ENCODE measurements at regions not wholly inside any gene's neighbourhood (a gene's known extent, or its start where the extent isn't known, plus 50 kb on each side); places are given as distances from the start of the nearest gene placed in this dataset.

GRCh38 chr2:226234187-226234586 lies 565.4 kb downstream of the IRS1 start:
- TF ChIP-seq CTCF (IDR thresholded peaks at IDR 0.05): no peak
- TF ChIP-seq POLR2A (IDR thresholded peaks at IDR 0.05): no peak
- TF ChIP-seq POLR2AphosphoS5 (IDR thresholded peaks at IDR 0.05): no peak
- H3K4me1 ChIP-seq (replicated peaks): no peaks in the 10 kb centered on the region
- no peaks in the 10 kb centered on the region for H3K36me3 ChIP-seq
- no peak overlapping the region for H3K27ac ChIP-seq
- H3K9me3 ChIP-seq: no peaks in the 10 kb centered on the region
- DNase-seq (ENCODE audit: low spot score): no peak
- intact Hi-C loops (cut with DNase I): no loop called here
- 75% methylated on average over 2 of the region's 2 CpGs for WGBS
- H3K27me3 ChIP-seq (replicated peaks; ENCODE audit: insufficient read depth): no peaks in the 10 kb centered on the region
- no peak overlapping the region for H3K4me3 ChIP-seq

GRCh38 chr2:226233388-226233787 lies 566.2 kb downstream of the IRS1 start:
- TF ChIP-seq POLR2AphosphoS5 (IDR thresholded peaks at IDR 0.05): no peak
- H3K27ac ChIP-seq: no peak overlapping the region
- intact Hi-C loops (cut with DNase I): no loop called here
- no peaks in the 10 kb centered on the region for H3K27me3 ChIP-seq (replicated peaks; ENCODE audit: insufficient read depth)
- H3K4me3 ChIP-seq: no peak overlapping the region
- H3K4me1 ChIP-seq (replicated peaks): no peaks in the 10 kb centered on the region
- DNase-seq (ENCODE audit: low spot score): no peak
- H3K9me3 ChIP-seq: no peaks in the 10 kb centered on the region
- H3K36me3 ChIP-seq: no peaks in the 10 kb centered on the region

GRCh38 chr2:226228080-226228479 lies 571.5 kb downstream of the IRS1 start:
- no peak for TF ChIP-seq POLR2AphosphoS5 (IDR thresholded peaks at IDR 0.05)
- TF ChIP-seq POLR2A (IDR thresholded peaks at IDR 0.05): no peak
- no peak for TF ChIP-seq CTCF (IDR thresholded peaks at IDR 0.05)
- no peaks in the 10 kb centered on the region for H3K27me3 ChIP-seq (replicated peaks; ENCODE audit: insufficient read depth)
- no peaks in the 10 kb centered on the region for H3K36me3 ChIP-seq
- no peaks in the 10 kb centered on the region for H3K9me3 ChIP-seq
- H3K4me3 ChIP-seq: no peak overlapping the region
- H3K27ac ChIP-seq: no peak overlapping the region
- no peaks in the 10 kb centered on the region for H3K4me1 ChIP-seq (replicated peaks)
- 90% methylated on average over 2 of the region's 2 CpGs for WGBS
- intact Hi-C loops (cut with DNase I): no loop called here
- DNase-seq (ENCODE audit: low spot score): no peak

- no peaks in the 10 kb centered on the region for H3K27me3 ChIP-seq (replicated peaks; ENCODE audit: insufficient read depth)
- TF ChIP-seq POLR2A (IDR thresholded peaks at IDR 0.05) (no peak), POLR2AphosphoS5 (IDR thresholded peaks at IDR 0.05) (no peak), CTCF (IDR thresholded peaks at IDR 0.05) (no peak)
- no peaks in the 10 kb centered on the region for H3K36me3 ChIP-seq
- intact Hi-C loops (cut with DNase I): no loop called here
- no peaks in the 10 kb centered on the region for H3K9me3 ChIP-seq
- no peak overlapping the region for H3K4me3 ChIP-seq
- H3K27ac ChIP-seq: no peak overlapping the region
- no peak for DNase-seq (ENCODE audit: low spot score)
- H3K4me1 ChIP-seq (replicated peaks): no peaks in the 10 kb centered on the region
Observed at GRCh38 chr2:226227341-226227740, 572.3 kb downstream of the IRS1 start.

GRCh38 chr2:226223704-226224103 lies 575.9 kb downstream of the IRS1 start:
- Histone ChIP-seq H3K4me3 (no peak overlapping the region), H3K36me3 (no peaks in the 10 kb centered on the region), H3K9me3 (no peaks in the 10 kb centered on the region), H3K27me3 (replicated peaks; ENCODE audit: insufficient read depth) (no peaks in the 10 kb centered on the region), H3K27ac (no peak overlapping the region), H3K4me1 (replicated peaks) (no peaks in the 10 kb centered on the region)
- intact Hi-C loops (cut with DNase I): no loop called here
- WGBS: 92% methylated on average over 2 of the region's 2 CpGs
- no peak for DNase-seq (ENCODE audit: low spot score)
- TF ChIP-seq POLR2A (IDR thresholded peaks at IDR 0.05): no peak
- no peak for TF ChIP-seq POLR2AphosphoS5 (IDR thresholded peaks at IDR 0.05)
- TF ChIP-seq CTCF (IDR thresholded peaks at IDR 0.05): no peak
